ENCODE measurements at regions not wholly inside any gene's neighbourhood (a gene's known extent, or its start where the extent isn't known, plus 50 kb on each side); places are given as distances from the start of the nearest gene placed in this dataset.

DNA sequence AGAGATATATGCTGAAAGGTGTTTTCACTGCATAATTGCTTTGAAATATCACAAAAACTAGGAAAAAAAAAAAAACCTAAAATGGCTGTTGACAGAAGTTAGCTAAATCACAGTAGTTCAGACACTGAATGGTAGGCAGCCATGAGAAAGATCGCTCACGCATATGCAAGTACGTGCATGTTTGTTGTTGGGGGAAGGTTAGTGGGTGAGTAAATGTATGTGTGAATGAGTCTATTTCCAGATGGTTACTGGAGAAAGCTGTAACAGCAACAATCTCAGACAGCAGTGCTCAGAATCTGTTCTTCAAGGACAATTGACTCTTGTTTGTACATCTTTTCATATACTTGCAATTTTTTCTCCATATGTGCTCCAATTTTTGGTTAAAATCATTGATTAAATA is 51.9 kb upstream of the NLGN4Y start:
- Histone ChIP-seq H3K27ac (no peak overlapping the region), H3K4me1 (no peaks in the 10 kb centered on the region), H3K36me3 (no peaks in the 10 kb centered on the region), H3K27me3 (no peaks in the 10 kb centered on the region), H3K9me3 (no peaks in the 10 kb centered on the region), H3K4me3 (no peak overlapping the region)
- ATAC-seq: no peak
- intact Hi-C loops (cut with DNase I): no loop called here
- no peak for DNase-seq
- no peak for TF ChIP-seq CTCF (IDR thresholded peaks at IDR 0.05)

- Histone ChIP-seq H3K36me3 (no peaks in the 10 kb centered on the region), H3K9me3 (no peaks in the 10 kb centered on the region), H3K27ac (no peak overlapping the region), H3K4me3 (no peak overlapping the region), H3K27me3 (no peaks in the 10 kb centered on the region), H3K4me1 (no peaks in the 10 kb centered on the region)
- intact Hi-C loops (cut with DNase I): no loop called here
- ATAC-seq: no peak
- TF ChIP-seq CTCF (IDR thresholded peaks at IDR 0.05): no peak
- no peak for DNase-seq
Observed at GRCh38 chrY:14473320-14473719, 51.0 kb upstream of the NLGN4Y start.
